ENCODE measurements at regions not wholly inside any gene's neighbourhood (a gene's known extent, or its start where the extent isn't known, plus 50 kb on each side); places are given as distances from the start of the nearest gene placed in this dataset.

DNA sequence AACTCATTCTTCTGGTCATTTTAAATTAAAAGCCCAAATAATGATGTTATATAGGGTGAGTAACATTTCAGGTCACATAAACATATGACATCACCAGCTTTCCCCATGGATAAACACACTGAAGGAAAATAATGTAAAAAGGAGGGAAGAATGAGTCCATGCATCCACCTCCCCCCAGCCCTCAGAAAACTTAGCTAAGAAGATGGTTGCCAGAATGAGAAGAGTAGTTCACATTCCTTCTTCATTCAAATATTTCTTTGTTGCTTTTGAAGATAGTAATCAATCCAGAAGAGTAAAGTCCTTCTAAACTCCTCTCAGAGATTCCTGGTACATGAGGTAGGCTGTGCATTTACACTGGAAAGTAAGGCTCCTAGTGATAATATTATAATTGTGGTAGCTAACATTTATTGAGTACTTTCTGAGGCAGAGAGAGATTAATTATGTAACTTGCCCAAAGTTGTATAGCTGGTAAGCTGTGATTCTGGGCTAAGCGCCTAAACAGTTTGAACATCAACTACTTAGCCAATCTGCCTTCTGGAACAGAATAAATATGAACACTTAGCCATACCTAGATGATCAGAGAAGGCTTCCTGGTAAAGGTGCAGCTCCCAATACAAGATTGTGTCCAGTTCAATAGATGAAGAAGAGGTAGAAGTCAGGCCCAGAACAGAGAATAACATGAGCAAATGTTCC, 256.7 kb upstream of the FN1 start:
- DNase-seq (ENCODE audit: low read depth, low spot score) (no peak), FAIRE-seq (no peak), ATAC-seq (no peak)
- Histone ChIP-seq H3K4me2 (ENCODE audit: control insufficient read depth, insufficient read depth) (no peak overlapping the region), H3K4me1 (ENCODE audit: control insufficient read depth, insufficient read depth, low read length) (no peaks in the 10 kb centered on the region), H3K27ac (ENCODE audit: control insufficient read depth, insufficient read depth) (no peak overlapping the region), H3K4me3 (no peak overlapping the region), H3K36me3 (ENCODE audit: control insufficient read depth in 2 of 2, insufficient read depth in 2 of 2, low read length in 1 of 2) (no peaks in the 10 kb centered on the region), H2AFZ (ENCODE audit: control insufficient read depth, low read depth, low read length) (no peak overlapping the region), H3K27me3 (replicated peaks in 1 of 2; ENCODE audit: control insufficient read depth in 2 of 2, insufficient read depth in 2 of 2, low read length in 1 of 2) (no peaks in the 10 kb centered on the region), H3K9ac (ENCODE audit: control insufficient read depth, insufficient read depth, low read length) (no peak overlapping the region), H3K79me2 (ENCODE audit: control insufficient read depth, insufficient read depth, low read length) (no peaks in the 10 kb centered on the region), H4K20me1 (ENCODE audit: control insufficient read depth, insufficient read depth) (no peaks in the 10 kb centered on the region), H3K9me3 (replicated peaks; ENCODE audit: control insufficient read depth, insufficient read depth, low read length) (no peaks in the 10 kb centered on the region)
- in situ Hi-C loops (cut with MboI): no loop called here
- TF ChIP-seq IKZF1 (conservative IDR thresholded peaks at IDR 0.05): no peak
- TF ChIP-seq JUNB (IDR thresholded peaks at IDR 0.05): no peak
- no peak for TF ChIP-seq CHD4 (IDR thresholded peaks at IDR 0.05)
- no peak for TF ChIP-seq CBX5 (IDR thresholded peaks at IDR 0.05; ENCODE audit: low read depth)
- TF ChIP-seq ATF2 (IDR thresholded peaks at IDR 0.05; ENCODE audit: low read length): no peak
- TF ChIP-seq YY1 (IDR thresholded peaks at IDR 0.05; ENCODE audit: low read depth, low read length): no peak
- no peak for TF ChIP-seq RUNX3 (IDR thresholded peaks at IDR 0.05; ENCODE audit: low read length)
- no peak for TF ChIP-seq RELA (IDR thresholded peaks at IDR 0.05; ENCODE audit: borderline replicate concordance, partially characterized antibody)
- no peak for TF ChIP-seq NFXL1 (IDR thresholded peaks at IDR 0.05; ENCODE audit: borderline replicate concordance)
- intact Hi-C loops (cut with micrococcal nuclease; ENCODE audit: unreplicated experiment): no loop called here
- RAD21 ChIA-PET (ENCODE audit: unreplicated experiment): interaction anchor here (0.6 to 1.3 kb wide), 3 partner anchors 11 to 229 kb away, joined by 3 to 4 read pairs (median 4); no protein-coding TSS in a partner anchor
- BruUV-seq (replicated peaks): no TSS peak
- SMC1A ChIA-PET (ENCODE audit: uncharacterized antibody, unreplicated experiment): interaction anchor here (0.6 to 2.3 kb wide), 6 partner anchors 11 to 119 kb away, joined by 3 to 9 read pairs (median 3); no protein-coding TSS in a partner anchor
- CTCF ChIA-PET: interaction anchor here (0.6 to 2.1 kb wide), 4 partner anchors 10 to 55 kb away, joined by 3 to 8 read pairs (median 4); no protein-coding TSS in a partner anchor
- POLR2A ChIA-PET: interaction anchor here (0.6 to 1.8 kb wide), 3 partner anchors 10 to 26 kb away, joined by 3 to 5 read pairs (median 4); no protein-coding TSS in a partner anchor
- 6% methylated on average over 1 of the region's 1 CpG for WGBS (ENCODE audit: insufficient coverage, insufficient replicate concordance, low lambda C conversion rate, missing lambda C conversion rate)
